ENCODE measurements at regions not wholly inside any gene's neighbourhood (a gene's known extent, or its start where the extent isn't known, plus 50 kb on each side); places are given as distances from the start of the nearest gene placed in this dataset.
"Not testable (repeated sequence)": the region's sequence is repeated elsewhere in the genome, so short reads cannot be mapped to it uniquely, and the experiment has no call there.

DNA sequence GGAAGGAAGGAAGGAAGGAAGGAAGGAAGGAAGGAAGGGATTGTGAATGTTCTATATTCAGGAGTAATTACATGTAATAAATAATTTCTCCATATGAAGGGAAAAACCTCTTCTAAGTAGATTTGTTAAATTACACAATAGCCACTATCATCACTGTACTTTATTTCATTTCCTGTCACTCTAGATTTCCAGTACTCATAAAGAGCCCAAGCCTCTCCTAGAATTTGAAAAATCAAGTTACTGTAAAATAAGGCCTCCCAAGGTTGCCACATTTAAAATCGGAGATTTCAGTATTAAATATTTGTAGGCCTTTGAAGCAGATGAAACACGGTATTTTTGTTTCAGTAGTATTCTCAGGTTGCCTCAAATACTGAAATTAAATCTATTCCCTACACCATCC, 499.0 kb downstream of the CDH10 start:
- no peak for DNase-seq

DNA sequence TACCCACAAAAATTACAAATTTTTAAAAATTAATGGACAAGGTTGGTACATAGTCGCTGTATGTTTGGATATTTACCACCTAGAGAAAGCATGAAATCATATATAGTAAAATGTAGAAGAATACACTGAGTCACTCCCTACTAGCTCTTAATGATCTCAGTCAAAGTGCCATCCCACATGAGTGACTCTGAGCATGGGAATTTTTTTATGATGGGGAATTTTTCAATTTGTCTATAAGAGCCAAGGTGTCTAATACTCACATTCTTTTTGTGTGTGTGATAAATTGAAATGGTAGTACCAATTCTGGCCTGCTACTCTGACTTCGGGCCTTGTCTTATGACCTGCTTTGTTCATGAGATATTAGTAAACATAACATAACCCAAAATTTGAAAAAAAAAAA, 483.2 kb downstream of the CDH10 start:
- DNase-seq = no peak

DNA sequence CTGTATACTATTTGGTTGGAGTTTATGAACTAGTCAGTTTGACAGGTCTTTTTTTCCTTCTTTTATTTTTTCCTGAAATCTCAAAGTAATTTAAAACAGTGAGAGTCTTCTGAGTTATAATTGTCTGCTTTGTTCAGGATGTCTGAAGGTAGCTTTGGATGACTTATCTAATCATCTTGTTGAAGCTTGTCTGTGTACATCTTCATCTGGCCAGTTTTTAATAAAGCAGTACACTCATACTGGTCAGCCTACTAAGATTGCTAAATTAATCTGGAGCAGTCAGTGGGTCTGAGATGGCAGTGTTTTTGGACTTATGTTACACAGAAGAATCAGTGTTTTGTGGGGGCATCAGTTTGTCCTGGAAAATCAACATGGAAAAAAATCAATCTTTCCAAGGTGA, 482.4 kb downstream of the CDH10 start:
- DNase-seq = no peak

DNA sequence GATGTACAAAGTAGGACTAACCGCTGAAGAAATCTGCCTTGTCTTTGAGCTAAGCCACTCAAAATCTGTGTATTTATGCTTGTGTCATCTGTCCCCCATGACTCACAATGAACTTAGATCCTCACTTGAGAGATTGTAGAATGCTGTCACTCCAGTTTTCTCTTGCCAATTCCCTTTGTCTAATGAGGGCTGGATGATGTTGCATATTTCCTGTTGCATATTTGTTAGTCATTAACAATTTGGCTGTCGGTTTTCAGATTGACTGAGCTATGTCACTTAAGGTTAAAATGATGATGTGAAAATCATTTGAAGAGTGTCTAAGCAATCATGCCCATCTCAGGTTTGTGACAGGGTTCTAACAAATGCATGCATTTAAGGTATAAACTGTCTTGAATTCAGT, 481.7 kb downstream of the CDH10 start:
- DNase-seq = peak; percentile 8

DNA sequence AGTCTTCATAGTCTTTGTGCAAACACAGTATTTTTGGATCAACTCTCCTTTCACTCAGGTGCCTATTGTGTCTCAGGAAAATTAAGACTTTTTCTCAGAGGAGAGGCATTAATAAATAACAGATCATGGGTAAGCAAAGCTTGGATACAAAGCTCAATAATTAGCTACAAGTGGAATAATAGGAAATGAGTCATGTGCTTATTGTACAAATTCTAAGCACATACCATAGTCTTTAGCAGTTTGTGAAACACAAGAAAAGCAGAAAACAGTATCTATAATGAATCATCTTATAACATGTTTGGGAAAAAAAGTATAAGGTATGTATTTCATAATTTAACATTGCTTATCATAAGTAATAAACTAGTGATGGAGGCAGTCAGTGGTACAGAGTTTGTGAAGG, 477.0 kb downstream of the CDH10 start:
- DNase-seq = no peak

DNA sequence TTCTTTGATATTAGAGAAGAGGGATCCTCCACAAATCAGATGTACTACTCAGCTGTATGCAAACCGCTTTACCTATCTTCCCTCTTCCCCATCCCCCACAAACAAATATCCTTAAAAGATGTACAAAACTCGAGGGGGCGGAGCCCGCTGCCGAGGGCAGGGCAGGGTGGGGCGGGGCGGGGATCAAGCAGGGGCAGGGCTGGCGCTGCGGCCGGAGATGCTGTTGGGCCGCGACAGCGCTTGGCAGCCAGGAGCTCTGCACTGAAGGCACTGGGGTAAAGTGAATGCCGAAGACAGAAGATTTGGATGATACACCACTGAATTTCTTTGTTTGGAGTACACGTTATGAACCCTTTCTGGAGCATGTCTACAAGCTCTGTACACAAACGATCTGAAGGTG, 474.8 kb downstream of the CDH10 start:
- DNase-seq = no peak

DNA sequence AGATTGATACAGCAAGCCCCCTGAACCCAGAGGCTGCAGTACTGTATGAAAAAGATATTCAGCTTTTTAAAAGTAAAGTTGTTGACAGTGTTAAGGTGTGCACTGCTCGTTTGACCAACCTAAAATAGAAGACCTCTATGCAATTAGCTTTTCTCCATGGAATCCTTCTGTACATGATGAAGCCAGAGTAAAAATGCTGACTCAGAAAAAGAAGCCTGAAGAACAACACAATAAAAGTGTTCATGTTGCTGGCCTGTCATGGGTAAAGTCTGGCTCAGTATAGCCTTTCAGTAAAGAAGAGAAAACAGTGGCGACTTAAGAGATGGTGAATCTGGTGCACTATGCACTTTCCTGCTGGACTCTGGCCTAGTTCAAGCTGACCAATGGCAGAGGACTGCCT, 473.8 kb downstream of the CDH10 start:
- not testable (repeated sequence) for DNase-seq

DNA sequence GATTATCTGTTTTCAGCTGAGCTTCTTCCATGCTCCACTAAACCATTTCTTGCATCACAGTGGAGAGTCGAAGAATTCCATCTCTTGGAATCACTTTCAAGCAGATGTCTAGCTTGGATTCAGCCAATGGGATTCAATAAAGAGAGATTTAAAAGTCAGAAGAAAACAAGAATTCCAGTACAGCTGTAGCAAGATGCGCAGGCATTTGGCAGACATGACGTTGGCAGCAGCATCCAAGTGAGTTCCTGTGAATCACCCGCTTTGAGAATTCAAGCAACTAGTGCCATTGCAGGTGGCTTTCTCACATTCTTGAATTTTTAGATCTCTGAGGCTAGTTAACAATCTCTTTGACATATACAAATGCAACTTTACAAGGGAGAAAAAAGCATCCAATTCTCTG, 467.0 kb downstream of the CDH10 start:
- DNase-seq = no peak

DNA sequence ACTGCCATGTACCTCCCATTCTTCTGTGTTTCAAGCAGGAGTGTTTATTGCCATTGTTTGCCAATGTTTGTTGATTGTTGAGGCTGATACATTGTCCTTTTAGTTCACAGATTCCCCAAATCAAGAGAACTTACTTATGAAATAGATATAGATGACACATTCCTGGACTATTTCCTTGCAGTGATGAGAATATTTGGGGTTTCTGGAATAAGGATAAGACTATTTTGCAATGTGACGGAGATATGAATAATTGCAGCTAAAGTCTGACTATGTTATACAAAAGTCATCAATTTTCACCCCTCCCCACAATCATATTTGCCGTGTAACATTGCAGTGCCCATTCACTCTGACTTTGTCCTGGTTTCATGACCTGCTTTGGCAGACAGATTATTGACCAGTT, 460.8 kb downstream of the CDH10 start:
- peak; percentile 27 for DNase-seq

DNA sequence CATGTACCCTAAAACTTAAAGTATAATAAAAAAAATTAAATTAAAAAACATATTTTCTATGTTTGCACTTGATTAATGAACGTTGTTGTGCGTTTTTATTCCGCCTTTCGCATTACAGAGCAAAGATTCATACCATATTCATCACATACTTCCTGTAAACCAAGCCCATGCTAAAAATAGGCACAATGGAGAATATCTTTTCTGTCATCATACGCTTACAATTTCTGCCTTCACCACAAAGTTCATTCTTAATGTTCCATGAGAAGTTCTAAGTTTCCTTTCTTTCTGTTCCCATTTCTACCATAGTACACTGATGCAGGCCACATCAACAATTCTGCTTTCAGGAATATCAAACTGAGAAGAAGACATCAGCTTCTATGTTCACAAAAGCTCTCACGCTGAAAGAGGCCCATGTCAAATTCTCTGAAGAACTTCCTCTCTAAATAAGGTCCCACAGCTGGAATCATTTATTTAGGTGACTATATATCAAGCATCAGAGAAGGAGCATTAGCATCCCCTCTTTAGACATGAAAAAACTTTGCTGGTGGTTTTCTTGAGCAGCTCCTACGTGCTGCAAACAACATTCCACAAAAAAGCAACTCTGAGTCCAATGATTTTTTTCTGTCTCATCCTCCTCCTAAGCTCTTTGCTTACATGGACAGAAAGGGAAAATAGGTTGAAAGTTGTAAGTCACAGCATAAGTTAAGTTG, 456.4 kb downstream of the CDH10 start:
- DNase-seq = peak; percentile 58

DNA sequence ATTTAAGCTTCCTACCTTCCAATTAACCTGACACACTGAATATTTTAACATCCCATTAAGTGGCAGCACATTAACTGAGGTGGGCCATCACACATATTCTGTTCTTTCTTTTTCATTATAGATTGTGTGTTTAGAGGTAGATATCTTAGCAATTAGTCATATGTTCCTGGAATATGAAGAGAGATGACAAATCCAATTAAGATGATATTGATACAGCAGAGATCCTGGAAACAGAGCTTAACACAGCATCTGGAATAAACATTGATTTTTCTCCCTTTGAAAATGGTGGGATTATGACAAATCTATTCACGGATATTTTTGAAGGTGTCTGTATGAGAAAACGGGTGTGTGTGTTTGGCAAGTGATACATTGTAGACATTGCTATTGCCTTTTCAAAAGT, 448.0 kb downstream of the CDH10 start:
- DNase-seq = no peak

DNA sequence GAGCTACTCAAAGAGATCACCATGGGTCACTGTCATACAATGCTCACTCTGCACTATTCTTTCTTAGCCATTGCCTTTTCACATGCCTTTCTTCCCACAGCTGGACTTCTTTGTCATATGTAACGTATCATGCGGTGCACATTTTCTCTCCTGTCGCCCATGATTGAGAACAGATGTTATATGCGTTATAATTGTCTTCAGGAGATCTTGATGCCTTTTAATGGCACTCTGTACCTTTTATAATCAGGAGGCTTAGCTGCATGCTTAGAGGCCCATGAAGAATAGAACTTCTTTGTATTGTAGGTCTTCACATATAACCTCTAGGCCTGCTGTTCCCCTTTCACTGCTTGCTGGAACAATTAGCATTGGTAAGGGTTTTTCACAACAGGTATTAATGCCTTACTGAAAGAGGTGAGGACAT, 436.1 kb downstream of the CDH10 start:
- no peak for DNase-seq

DNA sequence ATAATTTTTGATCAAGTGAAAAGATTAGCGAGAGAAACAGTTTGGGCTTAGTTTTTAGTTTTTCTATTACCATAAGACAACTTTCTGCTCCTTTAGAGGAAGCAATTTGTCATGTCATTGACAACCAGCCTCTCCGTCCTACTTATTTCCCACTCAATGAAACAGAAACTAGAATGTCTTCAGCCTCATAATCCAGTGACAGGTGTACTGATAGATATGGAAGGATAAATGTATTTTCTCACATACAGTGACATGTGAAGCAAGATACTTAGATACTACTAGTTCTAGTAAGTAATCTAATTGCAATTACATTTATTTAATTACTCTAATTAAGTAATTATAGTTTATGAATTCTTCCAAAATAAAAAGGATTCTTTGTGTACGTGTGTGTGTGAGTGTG, 429.7 kb downstream of the CDH10 start:
- DNase-seq = no peak

DNA sequence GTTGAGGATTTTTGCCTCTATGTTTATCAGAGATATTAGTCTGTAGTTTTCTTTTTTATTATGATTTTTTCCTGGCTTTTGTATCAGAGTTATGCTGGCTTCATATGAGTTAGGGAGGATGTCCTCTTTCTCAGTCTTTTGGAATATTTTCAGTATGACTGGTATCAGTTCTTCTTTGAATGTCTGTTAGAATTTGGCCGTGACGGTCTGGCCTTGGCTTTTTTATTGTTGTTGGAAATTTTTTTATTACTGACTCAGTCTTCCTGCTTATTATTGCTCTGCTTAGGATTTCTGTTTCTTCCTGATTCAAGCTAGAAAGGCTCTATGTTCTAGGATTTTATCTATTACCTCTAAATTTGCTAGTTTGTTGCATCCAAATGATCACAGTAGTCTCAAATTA, 421.9 kb downstream of the CDH10 start:
- DNase-seq = peak; percentile 66

DNA sequence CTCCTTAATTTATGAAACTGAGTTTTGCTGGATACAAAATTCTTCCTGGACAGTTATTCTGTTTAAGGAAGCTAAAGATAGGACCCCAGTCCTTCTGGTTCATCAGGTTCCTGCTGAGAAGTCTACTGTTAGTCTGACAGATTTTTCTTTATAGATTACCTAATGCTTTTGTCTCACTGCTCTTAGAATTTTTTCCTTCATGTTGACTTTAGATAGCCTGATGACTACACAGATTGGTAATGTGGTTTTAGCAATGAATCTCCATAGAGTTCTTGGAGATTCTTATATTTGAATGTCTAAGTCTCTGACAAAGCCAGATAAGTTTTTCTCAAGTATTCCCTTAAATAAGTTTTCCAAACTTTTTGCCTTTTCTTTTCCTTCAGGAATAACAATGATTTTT, 419.7 kb downstream of the CDH10 start:
- no peak for DNase-seq

DNA sequence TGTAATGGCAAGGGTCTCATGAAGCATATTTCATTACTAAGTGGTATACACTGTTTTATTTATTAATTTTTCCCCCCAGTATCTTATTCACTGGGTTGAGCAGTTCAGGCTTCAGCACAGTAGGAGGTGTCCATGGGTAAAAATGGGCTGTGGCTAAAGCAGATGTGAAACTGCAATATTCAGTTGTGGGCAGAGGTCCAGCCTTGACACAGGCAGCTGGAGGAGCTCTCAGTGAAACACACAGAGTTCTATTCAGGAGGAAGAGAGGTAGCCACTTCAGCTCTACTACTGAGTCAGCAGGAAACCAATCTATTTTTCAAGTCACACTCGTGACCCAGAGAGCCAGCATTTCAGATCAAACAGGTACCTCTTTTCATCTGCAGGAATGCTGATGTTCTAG, 418.3 kb downstream of the CDH10 start:
- DNase-seq = no peak

DNA sequence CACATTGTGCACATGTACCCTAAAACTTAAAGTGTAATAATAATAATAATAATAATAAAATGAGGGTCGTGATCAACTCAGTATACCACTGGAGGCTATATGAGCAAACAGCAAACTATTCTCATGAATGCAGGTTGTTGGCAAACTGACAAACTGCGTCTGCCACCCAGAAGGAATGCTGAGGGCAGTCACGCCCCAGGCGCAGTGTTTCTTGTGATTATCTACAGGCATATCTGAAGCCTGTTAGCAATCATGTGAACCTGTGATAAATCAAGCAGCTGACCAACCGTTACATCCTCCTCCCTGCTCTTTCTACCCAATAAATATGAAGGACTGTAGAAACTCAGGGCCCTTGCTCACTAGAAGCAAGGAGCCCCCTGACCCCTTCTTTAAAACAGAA, 416.9 kb downstream of the CDH10 start:
- DNase-seq = not testable (repeated sequence)

DNA sequence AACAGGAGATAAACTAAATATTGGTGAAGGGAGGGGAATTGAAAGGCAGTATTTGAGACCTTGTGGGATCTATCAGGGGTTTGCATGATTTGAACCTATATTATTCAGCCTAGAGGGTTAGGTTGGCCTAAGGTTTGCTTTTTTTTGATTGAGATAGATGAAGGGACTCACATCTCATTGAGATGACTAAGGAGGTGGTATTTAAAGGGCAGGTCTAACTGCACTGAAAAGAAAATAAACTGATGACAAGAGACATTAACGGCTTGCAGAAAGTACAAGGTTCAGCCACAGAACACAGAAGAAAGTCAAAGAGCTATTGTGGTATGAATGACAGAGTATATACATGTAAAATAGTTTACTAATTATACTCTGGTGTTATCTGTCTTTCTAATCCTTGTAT, 412.7 kb downstream of the CDH10 start:
- no peak for DNase-seq

DNA sequence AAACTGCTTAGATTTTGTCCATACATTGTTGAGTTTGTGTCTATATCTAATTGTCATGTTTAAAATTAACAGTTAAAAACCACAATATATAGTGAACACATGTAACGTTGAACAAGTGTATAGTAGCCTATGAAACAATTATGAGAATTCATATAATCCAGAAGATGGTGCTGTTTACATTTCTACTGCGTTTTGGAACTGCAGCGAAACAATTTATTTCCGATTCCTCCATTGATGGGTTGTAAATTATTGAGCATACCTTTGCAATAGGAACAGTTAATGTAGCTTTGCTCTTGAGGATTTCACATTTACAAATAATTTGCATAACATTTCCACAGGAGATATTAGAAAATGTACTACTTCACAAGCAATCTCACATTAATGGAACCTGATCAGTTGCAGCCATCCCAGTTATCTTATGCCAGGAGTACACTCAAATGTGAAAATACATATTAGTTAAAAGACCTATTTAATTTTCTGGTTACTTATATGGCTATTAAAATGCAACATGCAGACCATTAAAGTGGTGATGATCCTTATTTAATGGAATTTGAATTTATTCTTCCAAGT, 411.8 kb downstream of the CDH10 start:
- DNase-seq = no peak

DNA sequence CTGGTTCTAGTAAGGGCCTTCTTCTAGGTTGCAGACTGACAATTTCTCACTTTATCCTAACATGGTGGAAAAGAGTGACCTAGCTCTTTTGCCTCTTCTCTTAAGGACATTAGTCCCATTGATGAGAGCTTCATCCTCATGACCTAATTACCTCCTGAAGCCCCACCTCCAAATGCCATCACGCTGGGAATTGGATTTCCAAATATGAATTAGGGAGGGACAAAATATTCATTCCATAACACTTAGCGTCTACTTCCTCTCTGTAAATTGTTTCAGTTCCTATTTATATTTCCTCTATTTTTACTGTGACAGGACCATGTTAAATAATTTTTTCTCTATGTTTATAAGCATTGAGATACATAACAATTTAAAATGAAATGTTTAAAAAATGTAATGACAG, 408.8 kb downstream of the CDH10 start:
- DNase-seq = no peak

DNA sequence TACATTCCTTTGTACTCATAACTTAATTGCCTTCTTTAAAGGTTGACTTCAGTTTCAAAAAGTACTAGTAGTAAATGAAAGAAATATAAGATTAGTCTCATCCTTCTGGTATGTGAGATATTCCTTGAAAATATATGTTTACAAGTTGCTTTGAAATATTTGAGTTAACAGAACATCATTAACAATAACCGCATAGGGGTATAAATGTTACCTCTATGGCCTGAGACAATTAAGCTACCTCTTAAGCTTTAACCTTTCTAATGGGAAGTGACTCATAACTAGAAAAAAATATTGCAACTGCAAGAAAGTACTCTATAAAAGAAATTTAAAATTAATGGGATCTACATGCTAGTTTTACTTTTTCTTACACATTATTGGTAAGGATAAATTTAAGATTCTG, 399.0 kb downstream of the CDH10 start:
- DNase-seq = no peak

DNA sequence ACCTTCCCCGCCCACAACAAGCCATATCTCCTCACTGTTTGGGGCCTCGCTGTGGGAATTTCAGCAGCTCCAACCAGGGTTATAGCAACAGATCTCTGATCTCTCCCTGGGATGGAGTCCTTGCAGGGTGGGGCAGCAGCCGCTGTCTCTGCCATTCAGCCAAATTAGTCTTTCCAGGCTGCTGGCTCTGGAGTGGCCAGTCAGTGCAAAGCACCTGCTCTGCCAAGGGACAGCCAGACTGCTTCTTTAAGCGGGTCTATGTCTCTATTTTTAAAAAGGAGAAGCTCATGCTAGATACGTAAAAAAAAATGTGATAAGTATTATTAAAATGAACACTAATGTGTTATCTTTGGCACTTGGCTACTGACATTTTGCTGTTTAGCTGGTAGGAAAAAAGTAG, 380.2 kb downstream of the CDH10 start:
- no peak for DNase-seq

DNA sequence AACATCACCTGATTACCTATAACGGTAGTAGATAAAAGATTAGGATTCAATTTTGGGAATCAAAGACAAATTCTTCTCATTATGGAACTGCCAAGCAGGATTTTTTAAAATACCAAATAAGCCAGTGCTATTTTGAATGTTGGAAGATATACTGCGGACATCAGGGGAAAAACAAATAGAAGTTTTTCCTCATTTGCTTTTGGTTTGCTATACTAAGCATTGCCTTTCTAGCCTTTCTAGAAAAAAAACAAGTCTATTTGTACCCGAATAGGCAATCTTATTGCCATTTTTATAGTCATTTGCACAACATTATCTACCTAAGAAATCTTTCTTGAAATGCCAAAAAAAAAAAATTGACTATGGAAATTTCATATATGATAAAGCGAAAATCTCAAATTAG, 379.5 kb downstream of the CDH10 start:
- DNase-seq = no peak

DNA sequence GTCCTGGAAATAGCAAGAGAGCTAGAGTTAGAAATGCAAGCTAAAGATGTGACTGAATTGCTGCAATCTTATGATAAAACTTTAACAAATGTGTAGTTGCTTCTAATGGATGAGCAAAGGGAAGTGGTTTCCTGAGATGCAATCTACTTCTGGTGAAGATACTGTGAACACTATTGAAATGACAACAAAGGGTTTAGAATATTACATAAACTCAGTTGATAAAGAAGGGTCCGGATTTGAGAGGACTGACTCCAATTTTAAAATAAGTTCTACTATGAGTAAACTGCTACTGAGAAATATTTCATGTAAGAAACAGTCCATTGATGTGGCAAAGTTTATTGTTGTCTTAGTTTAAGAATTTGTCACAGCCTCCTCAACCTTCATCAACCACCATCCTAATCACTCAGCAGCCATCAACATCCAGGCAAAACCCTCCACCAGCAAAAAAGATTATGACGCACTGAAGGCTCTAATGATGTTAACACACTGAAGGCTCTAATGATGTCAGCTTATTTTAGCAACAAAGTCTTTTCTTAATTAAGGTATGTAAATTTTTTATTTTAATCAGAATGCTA, 376.2 kb downstream of the CDH10 start:
- no peak for DNase-seq

DNA sequence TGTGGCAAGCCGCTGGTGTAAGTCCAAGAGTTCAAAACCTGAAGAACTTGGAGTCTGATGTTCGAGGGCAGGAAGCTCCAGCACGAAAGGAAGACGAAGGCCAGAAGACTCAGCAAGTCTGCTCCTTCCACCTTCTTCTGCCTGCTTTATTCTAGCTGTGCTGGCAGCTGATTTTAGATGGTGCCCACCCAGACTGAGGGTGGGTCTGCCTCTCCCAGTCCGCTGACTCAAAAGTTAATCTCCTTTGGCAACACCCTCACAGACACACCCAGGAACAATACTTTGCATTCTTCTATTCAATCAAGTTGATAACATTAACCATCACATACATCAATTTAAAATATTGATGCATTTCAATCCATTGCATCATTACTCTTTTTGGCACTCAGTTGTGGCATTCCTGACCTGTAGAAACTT, 373.1 kb downstream of the CDH10 start:
- DNase-seq = not testable (repeated sequence)

All from fibroblast of skin of scalp (primary cell).